Stimulated activated effector memory CD8-positive, alpha-beta T cell treated with anti-CD3 and anti-CD28 coated beads, Interleukin-12 subunit alpha, Interleukin-12 subunit beta, amount 100 ng/mL, for 72 hours (primary cell): ENCODE measurements at regions not wholly inside any gene's neighbourhood (a gene's known extent, or its start where the extent isn't known, plus 50 kb on each side); places are given as distances from the start of the nearest gene placed in this dataset.
A peak's percentile ranks its signal among the peaks of the same experiment; 100 is the strongest.

Source experiments
- ATAC-seq: fragments of 150-1000 bp; cut with Tn5 transposase; 2 replicates; pipeline ENCODE4 v1.10.0; 2021
- DNase-seq, 2 donors: peaks; one replicate each; pipeline ENCODE4 v3.0.0; 2021 to 2022; ENCODE audit warnings: low spot score in 2 of 2
- H3K27ac Mint-ChIP-seq: one replicate; pipeline ENCODE4 v1.8.0; 2022; ENCODE audit warnings: mild to moderate bottlenecking, mixed read lengths
- H3K36me3 Mint-ChIP-seq: one replicate; pipeline ENCODE4 v1.8.0; 2022; ENCODE audit warnings: mild to moderate bottlenecking, mixed read lengths
- H3K4me1 Mint-ChIP-seq: one replicate; pipeline ENCODE4 v1.8.0; 2022; ENCODE audit warnings: mixed read lengths
- H3K4me3 Mint-ChIP-seq: one replicate; pipeline ENCODE4 v1.8.0; 2022; ENCODE audit warnings: mild to moderate bottlenecking, mixed read lengths
- H3K9me3 Mint-ChIP-seq: one replicate; pipeline ENCODE4 v1.8.0; 2022; ENCODE audit warnings: mixed read lengths

GRCh38 chr7:1366801-1367405, 92.4 kb downstream of the MICALL2 start:
- H3K4me1 Mint-ChIP-seq, result peaks cover 4% of the 10 kb centered on the region
- DNase-seq (no peak), ATAC-seq (no peak)
- no peak overlapping the region for H3K27ac Mint-ChIP-seq
- no peak overlapping the region for H3K4me3 Mint-ChIP-seq
- H3K9me3 Mint-ChIP-seq, result no peaks in the 10 kb centered on the region
- H3K36me3 Mint-ChIP-seq, result no peaks in the 10 kb centered on the region

- Mint-ChIP-seq H3K4me3 (no peak overlapping the region), H3K27ac (no peak overlapping the region)
These were observed 91.6 kb downstream of the MICALL2 start for GRCh38 chr7:1367501-1368183.

GRCh38 chr7:1368184-1368681, 91.0 kb downstream of the MICALL2 start:
- peaks cover 4% of the 10 kb centered on the region for H3K4me1 Mint-ChIP-seq
- H3K4me3 Mint-ChIP-seq, result peak overlapping the region; percentile 20
- no peak for DNase-seq
- no peak overlapping the region for H3K27ac Mint-ChIP-seq
- H3K36me3 Mint-ChIP-seq, result no peaks in the 10 kb centered on the region
- no peaks in the 10 kb centered on the region for H3K9me3 Mint-ChIP-seq
- ATAC-seq, result no peak

More at GRCh38 chr7:1367501-1368183, 91.6 kb downstream of the MICALL2 start:
- no peak for DNase-seq
- Mint-ChIP-seq H3K9me3 (no peaks in the 10 kb centered on the region), H3K4me1 (peaks cover 4% of the 10 kb centered on the region), H3K36me3 (no peaks in the 10 kb centered on the region)
- ATAC-seq, result no peak

- H3K4me3 Mint-ChIP-seq, result peak overlapping the region; percentile 20
- peak; percentile 33 for ATAC-seq
- H3K9me3 Mint-ChIP-seq, result no peaks in the 10 kb centered on the region
These were observed 90.3 kb downstream of the MICALL2 start for GRCh38 chr7:1368682-1369571.

GRCh38 chr7:1369916-1370657, 89.2 kb downstream of the MICALL2 start:
- ATAC-seq, result no peak
- Mint-ChIP-seq H3K27ac (no peak overlapping the region), H3K9me3 (no peaks in the 10 kb centered on the region), H3K36me3 (no peaks in the 10 kb centered on the region), H3K4me3 (no peak overlapping the region), H3K4me1 (peaks cover 4% of the 10 kb centered on the region)
- DNase-seq, result no peak

More at GRCh38 chr7:1368682-1369571, 90.3 kb downstream of the MICALL2 start:
- Mint-ChIP-seq H3K36me3 (no peaks in the 10 kb centered on the region), H3K27ac (no peak overlapping the region), H3K4me1 (peaks cover 4% of the 10 kb centered on the region)
- no peak for DNase-seq

- H3K27ac Mint-ChIP-seq, result no peak overlapping the region
- peaks cover 4% of the 10 kb centered on the region for H3K4me1 Mint-ChIP-seq
- no peak for DNase-seq
- no peaks in the 10 kb centered on the region for H3K9me3 Mint-ChIP-seq
- no peak for ATAC-seq
- no peaks in the 10 kb centered on the region for H3K36me3 Mint-ChIP-seq
- no peak overlapping the region for H3K4me3 Mint-ChIP-seq
These were observed 88.5 kb downstream of the MICALL2 start for GRCh38 chr7:1370738-1371137.

GRCh38 chr7:1372063-1372462, 87.2 kb downstream of the MICALL2 start:
- Mint-ChIP-seq H3K4me1 (peaks cover 4% of the 10 kb centered on the region), H3K27ac (no peak overlapping the region), H3K36me3 (no peaks in the 10 kb centered on the region), H3K9me3 (no peaks in the 10 kb centered on the region), H3K4me3 (no peak overlapping the region)
- ATAC-seq (no peak), DNase-seq (no peak)

- no peaks in the 10 kb centered on the region for H3K36me3 Mint-ChIP-seq
- H3K4me1 Mint-ChIP-seq, result peaks cover 4% of the 10 kb centered on the region
- no peaks in the 10 kb centered on the region for H3K9me3 Mint-ChIP-seq
- DNase-seq (no peak), ATAC-seq (no peak)
- H3K27ac Mint-ChIP-seq, result no peak overlapping the region
- H3K4me3 Mint-ChIP-seq, result no peak overlapping the region
These were observed 86.4 kb downstream of the MICALL2 start for GRCh38 chr7:1372671-1373379.

- Mint-ChIP-seq H3K4me1 (no peaks in the 10 kb centered on the region), H3K9me3 (no peaks in the 10 kb centered on the region), H3K36me3 (no peaks in the 10 kb centered on the region), H3K4me3 (no peak overlapping the region), H3K27ac (no peak overlapping the region)
- DNase-seq (no peak), ATAC-seq (no peak)
These were observed 82.0 kb downstream of the MICALL2 start for GRCh38 chr7:1377111-1377909.

- Mint-ChIP-seq H3K4me3 (no peak overlapping the region), H3K27ac (no peak overlapping the region), H3K36me3 (no peaks in the 10 kb centered on the region), H3K9me3 (no peaks in the 10 kb centered on the region), H3K4me1 (no peaks in the 10 kb centered on the region)
- DNase-seq (no peak), ATAC-seq (no peak)
These were observed 80.4 kb downstream of the MICALL2 start for GRCh38 chr7:1378610-1379601.

GRCh38 chr7:1380231-1380815, 78.9 kb downstream of the MICALL2 start:
- ATAC-seq, result no peak
- Mint-ChIP-seq H3K4me3 (no peak overlapping the region), H3K27ac (no peak overlapping the region)

GRCh38 chr7:1380821-1381580, 78.3 kb downstream of the MICALL2 start:
- Mint-ChIP-seq H3K9me3 (no peaks in the 10 kb centered on the region), H3K4me3 (no peak overlapping the region), H3K36me3 (no peaks in the 10 kb centered on the region), H3K4me1 (peaks cover 7% of the 10 kb centered on the region), H3K27ac (no peak overlapping the region)
- ATAC-seq (no peak), DNase-seq (no peak)

More at GRCh38 chr7:1380231-1380815, 78.9 kb downstream of the MICALL2 start:
- peaks cover 7% of the 10 kb centered on the region for H3K4me1 Mint-ChIP-seq
- DNase-seq, result no peak
- H3K36me3 Mint-ChIP-seq, result no peaks in the 10 kb centered on the region
- H3K9me3 Mint-ChIP-seq, result no peaks in the 10 kb centered on the region
